Common myeloid progenitor, CD34-positive (primary cell): ENCODE measurements at regions not wholly inside any gene's neighbourhood (a gene's known extent, or its start where the extent isn't known, plus 50 kb on each side); places are given as distances from the start of the nearest gene placed in this dataset.

Experiments used
- CTCF ChIA-PET: fragments of 350-600 bp; sonication (Branson Sonifier 250); formaldehyde crosslinking; loops from one replicate; lab custom pipeline; 2021; ENCODE audit warnings: antibody characterized with exemption; lab: Charles Lee
- POLR2A ChIA-PET: fragments of 350-600 bp; sonication (Branson Sonifier 250); formaldehyde crosslinking; loops from one replicate; lab custom pipeline; 2021; ENCODE audit warnings: antibody characterized with exemption; lab: Charles Lee
- DNase-seq, 3 donors: peaks; one replicate each; pipeline versions ENCODE4 v3.0.0 to v3.0.0-alpha.2; 2013
- H3K27ac ChIP-seq, 2 experiments: 1 replicate in 1 of 2; 2 replicates in 1 of 2; pipeline ENCODE4 v1.7.0; 2013; ENCODE audit warnings: inconsistent platforms in 2 of 2, low read length in 2 of 2, mild to moderate bottlenecking in 2 of 2, low read depth in 1 of 2, moderate library complexity in 1 of 2; ENCODE audit not compliant: severe bottlenecking in 2 of 2, insufficient read depth in 1 of 2, poor library complexity in 1 of 2
- H3K27me3 ChIP-seq, 5 experiments: replicated peaks in 2 of 5; 1 replicate in 3 of 5; 2 replicates in 2 of 5; pipeline versions ENCODE4 v1.6.1 to v1.7.0; 2013; ENCODE audit warnings: low read length in 4 of 5, mild to moderate bottlenecking in 2 of 5, moderate library complexity in 2 of 5, inconsistent platforms in 1 of 5; ENCODE audit not compliant: insufficient read depth in 5 of 5, control insufficient read depth in 4 of 5
- H3K36me3 ChIP-seq, 4 experiments: 1 replicate in 2 of 4; 2 replicates in 2 of 4; pipeline versions ENCODE4 v1.6.1 to v1.7.0; 2013; ENCODE audit warnings: low read length in 3 of 4, control low read depth in 1 of 4, mild to moderate bottlenecking in 1 of 4; ENCODE audit not compliant: control insufficient read depth in 4 of 4, insufficient read depth in 4 of 4
- H3K4me1 ChIP-seq, 4 experiments: 1 replicate in 3 of 4; 2 replicates in 1 of 4; pipeline versions ENCODE4 v1.6.1 to v1.7.1; 2013; ENCODE audit warnings: low read length in 3 of 4, mild to moderate bottlenecking in 3 of 4, control low read depth in 1 of 4, inconsistent platforms in 1 of 4, moderate library complexity in 1 of 4; ENCODE audit not compliant: control insufficient read depth in 4 of 4, insufficient read depth in 4 of 4; ENCODE audit errors: control extremely low read depth in 1 of 4
- H3K4me3 ChIP-seq, 7 experiments: 1 replicate in 4 of 7; 2 replicates in 3 of 7; pipeline versions ENCODE4 v1.5.1 to v1.7.0; 2013; ENCODE audit warnings: mild to moderate bottlenecking in 7 of 7, low read length in 6 of 7, moderate library complexity in 6 of 7, inconsistent platforms in 2 of 7, low read depth in 2 of 7, control low read depth in 1 of 7; ENCODE audit not compliant: insufficient read depth in 4 of 7, control insufficient read depth in 1 of 7; ENCODE audit errors: extremely low read depth in 1 of 7
- H3K9me3 ChIP-seq, 5 experiments: 1 replicate in 4 of 5; 2 replicates in 1 of 5; pipeline versions ENCODE4 v1.6.1 to v1.7.1; 2013; ENCODE audit warnings: low read length in 4 of 5, mild to moderate bottlenecking in 2 of 5, inconsistent platforms in 1 of 5, low read depth in 1 of 5, moderate library complexity in 1 of 5; ENCODE audit not compliant: control insufficient read depth in 4 of 5, insufficient read depth in 2 of 5; ENCODE audit errors: control extremely low read depth in 1 of 5
- WGBS: methylation state at CpG from one replicate; pipeline ENCODE4 v1.1.5; 2013; ENCODE audit not compliant: insufficient coverage; 5-methylcytosine and 5-hydroxymethylcytosine counted together

DNA sequence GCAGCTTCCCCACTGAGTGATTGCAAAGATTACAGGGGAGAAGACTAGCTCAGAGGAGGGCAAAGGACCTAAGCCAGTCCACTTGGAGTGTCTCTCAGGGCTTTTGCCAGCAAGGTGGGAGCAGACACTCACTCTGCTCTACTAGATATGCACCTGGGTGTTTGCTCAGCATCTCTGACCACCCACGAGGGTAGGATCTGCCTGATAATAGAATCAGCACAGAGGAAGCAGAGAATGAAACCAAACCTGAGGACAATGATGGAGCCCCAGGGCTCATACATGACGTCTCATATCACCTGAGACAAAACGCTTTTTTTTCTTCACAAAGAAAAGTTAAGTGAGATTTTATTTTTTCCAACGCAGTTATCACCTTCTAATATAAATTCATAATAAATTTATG is 79.4 kb downstream of the RRAGC start:
- POLR2A ChIA-PET: no interaction called here
- Histone ChIP-seq H3K36me3 (no peaks in the 10 kb centered on the region), H3K9me3 (no peaks in the 10 kb centered on the region), H3K4me1 (peaks cover 0 to 8% (median 0%) of the 10 kb centered on the region in 4 experiments), H3K27ac (no peak overlapping the region), H3K27me3 (peaks cover 3 to 66% (median 21%) of the 10 kb centered on the region in 5 experiments), H3K4me3 (no peak overlapping the region)
- 70% methylated on average over 1 of the region's 4 CpGs for WGBS
- CTCF ChIA-PET: no interaction called here
- no peak for DNase-seq

DNA sequence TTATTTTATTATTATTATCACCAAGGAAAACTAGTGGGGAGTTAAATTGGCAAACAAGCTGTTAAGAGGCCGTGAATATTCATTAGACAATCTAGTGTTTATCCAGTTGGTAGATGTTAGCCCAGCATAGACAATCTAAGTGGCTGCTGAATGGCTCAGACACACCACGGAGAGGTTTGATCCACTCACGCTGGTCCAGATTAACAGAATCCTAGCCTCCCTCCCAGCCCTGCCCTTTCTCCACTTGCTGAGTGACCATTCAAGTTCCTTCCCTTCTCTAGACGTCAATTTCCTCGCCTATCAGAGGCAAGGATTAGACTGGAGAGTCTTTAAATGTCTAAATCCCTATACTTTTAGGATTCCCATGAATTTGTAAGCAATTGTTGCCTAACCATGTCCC is 80.1 kb downstream of the RRAGC start:
- DNase-seq: no peak
- Histone ChIP-seq H3K4me1 (peaks cover 0 to 8% (median 0%) of the 10 kb centered on the region in 4 experiments), H3K27me3 (peaks cover 3 to 59% (median 21%) of the 10 kb centered on the region in 5 experiments), H3K36me3 (no peaks in the 10 kb centered on the region), H3K27ac (no peak overlapping the region), H3K9me3 (no peaks in the 10 kb centered on the region), H3K4me3 (no peak overlapping the region)
- 81% methylated on average over 4 of the region's 5 CpGs for WGBS
- ChIA-PET POLR2A (no interaction called here), CTCF (no interaction called here)

GRCh38 chr1:38778521-38778920 is 81.1 kb downstream of the RRAGC start:
- POLR2A ChIA-PET: no interaction called here
- 80% methylated on average over 1 of the region's 1 CpG for WGBS
- no peak overlapping the region for H3K27ac ChIP-seq

GRCh38 chr1:38778051-38778450 is 81.5 kb downstream of the RRAGC start:
- POLR2A ChIA-PET: interaction anchor here (0.6 kb wide), 1 partner anchor 56 kb away, joined by 3 read pairs; no protein-coding TSS in a partner anchor
- 100% methylated on average over 2 of the region's 2 CpGs for whole genome bisulfite sequencing
- Histone ChIP-seq H3K27me3 (peaks cover 3 to 45% (median 12%) of the 10 kb centered on the region in 5 experiments), H3K9me3 (no peaks in the 10 kb centered on the region), H3K4me1 (peaks cover 0 to 3% (median 0%) of the 10 kb centered on the region in 4 experiments), H3K36me3 (no peaks in the 10 kb centered on the region), H3K4me3 (no peak overlapping the region), H3K27ac (no peak overlapping the region)
- CTCF ChIA-PET: no interaction called here
- no peak for DNase-seq

More at GRCh38 chr1:38778521-38778920, 81.1 kb downstream of the RRAGC start:
- H3K27me3 ChIP-seq: peaks cover 3 to 50% (median 14%) of the 10 kb centered on the region in 5 experiments
- no peak for DNase-seq
- H3K36me3 ChIP-seq: no peaks in the 10 kb centered on the region
- no peak overlapping the region for H3K4me3 ChIP-seq
- no peaks in the 10 kb centered on the region for H3K9me3 ChIP-seq
- peaks cover 0 to 4% (median 0%) of the 10 kb centered on the region in 4 experiments for H3K4me1 ChIP-seq
- CTCF ChIA-PET: no interaction called here

GRCh38 chr1:38777464-38777957 is 82.1 kb downstream of the RRAGC start:
- Histone ChIP-seq H3K4me1 (peaks cover 0 to 3% (median 0%) of the 10 kb centered on the region in 4 experiments), H3K36me3 (no peaks in the 10 kb centered on the region), H3K27ac (no peak overlapping the region), H3K27me3 (peaks cover 4 to 40% (median 8%) of the 10 kb centered on the region in 5 experiments), H3K4me3 (no peak overlapping the region), H3K9me3 (no peaks in the 10 kb centered on the region)
- peak in 2 of 3 donors; percentile 11 to 31 for DNase-seq
- POLR2A ChIA-PET: interaction anchor here (0.6 kb wide), 1 partner anchor 57 kb away, joined by 3 read pairs; no protein-coding TSS in a partner anchor
- 96% methylated on average over 4 of the region's 6 CpGs for WGBS
- CTCF ChIA-PET: no interaction called here

DNA sequence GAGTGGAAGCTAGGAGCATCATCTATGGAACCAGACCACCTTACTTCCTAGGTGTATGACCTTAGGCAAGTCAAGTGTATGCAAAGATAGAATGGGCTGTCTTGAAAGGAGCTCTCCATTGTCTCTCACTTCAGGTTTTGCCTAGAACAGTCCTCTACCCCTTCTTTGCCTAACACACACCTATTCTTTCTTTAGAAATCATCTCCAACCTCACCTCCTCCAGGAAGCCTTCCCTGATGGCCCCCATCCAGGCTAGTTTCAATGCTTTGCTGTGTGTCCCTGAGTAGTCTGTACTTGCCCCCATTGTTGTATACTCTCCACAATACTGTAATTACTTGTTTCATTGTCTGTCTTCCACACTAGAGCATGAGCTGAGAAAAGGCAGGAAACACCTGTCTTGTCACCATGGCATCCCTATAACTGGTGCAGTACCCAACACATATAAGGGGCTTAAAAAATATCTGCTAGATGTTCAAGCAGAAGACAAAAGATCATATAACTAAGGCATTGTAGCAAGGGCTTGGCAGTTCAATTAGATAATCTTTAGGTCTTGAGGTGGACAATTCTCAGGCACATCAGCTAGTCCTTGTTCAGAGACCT is 83.0 kb downstream of the RRAGC start:
- no peaks in the 10 kb centered on the region for H3K36me3 ChIP-seq
- no peak overlapping the region for H3K27ac ChIP-seq
- DNase-seq: peak in 2 of 3 donors; percentile 62 to 80
- ChIA-PET CTCF (no interaction called here), POLR2A (no interaction called here)
- H3K9me3 ChIP-seq: no peaks in the 10 kb centered on the region
- H3K4me3 ChIP-seq: no peak overlapping the region
- peaks cover 0 to 6% (median under 1%) of the 10 kb centered on the region in 4 experiments for H3K4me1 ChIP-seq
- H3K27me3 ChIP-seq: peaks cover 2 to 30% (median 11%) of the 10 kb centered on the region in 5 experiments

GRCh38 chr1:38775175-38775845 is 84.3 kb downstream of the RRAGC start:
- Histone ChIP-seq H3K4me1 (peaks cover 0 to 8% (median 2%) of the 10 kb centered on the region in 4 experiments), H3K27me3 (peaks cover 0 to 21% (median 11%) of the 10 kb centered on the region in 5 experiments), H3K27ac (no peak overlapping the region), H3K9me3 (no peaks in the 10 kb centered on the region), H3K4me3 (no peak overlapping the region), H3K36me3 (no peaks in the 10 kb centered on the region)
- ChIA-PET CTCF (no interaction called here), POLR2A (no interaction called here)
- 100% methylated on average over 5 of the region's 9 CpGs for WGBS
- DNase-seq: no peak
